Kidney epithelial cell (primary cell): ENCODE measurements at regions not wholly inside any gene's neighbourhood (a gene's known extent, or its start where the extent isn't known, plus 50 kb on each side); places are given as distances from the start of the nearest gene placed in this dataset.
"Not testable (repeated sequence)": the region's sequence is repeated elsewhere in the genome, so short reads cannot be mapped to it uniquely, and the experiment has no call there.

Experiments used
- DNase-seq: peaks from one replicate; pipeline ENCODE4 v3.0.0-alpha.2; 2010; ENCODE audit warnings: low read depth
- H3K27me3 ChIP-seq: 2 replicates; pipeline ENCODE4 v1.6.0; 2011; ENCODE audit warnings: low read length; ENCODE audit not compliant: control insufficient read depth, insufficient read depth
- H3K36me3 ChIP-seq: 2 replicates; pipeline ENCODE4 v1.5.1; 2011; ENCODE audit warnings: low read length; ENCODE audit not compliant: control insufficient read depth, insufficient read depth
- H3K4me3 ChIP-seq: 2 replicates; pipeline ENCODE4 v1.5.1; 2011; ENCODE audit warnings: low read depth, mild to moderate bottlenecking, control low read depth, low read length
- CTCF ChIP-seq: IDR thresholded peaks from 2 replicates; pipeline ENCODE4 v1.5.1; 2011; ENCODE audit warnings: mild to moderate bottlenecking, moderate library complexity, low read length, control low read depth, inconsistent platforms; ENCODE audit not compliant: insufficient read depth, poor library complexity, severe bottlenecking

- H3K27me3 ChIP-seq: peaks cover 4% of the 10 kb centered on the region
- TF ChIP-seq CTCF: no peak
- H3K4me3 ChIP-seq: no peak overlapping the region
- no peak for DNase-seq
- H3K36me3 ChIP-seq: no peaks in the 10 kb centered on the region
Measured at GRCh38 chr6:167706313-167707109, 120.2 kb upstream of the AFDN start.

- peaks cover 9% of the 10 kb centered on the region for H3K27me3 ChIP-seq
- peak; percentile 35 for DNase-seq
- no peak overlapping the region for H3K4me3 ChIP-seq
- no peaks in the 10 kb centered on the region for H3K36me3 ChIP-seq
- no peak for TF ChIP-seq CTCF
Measured at GRCh38 chr6:167707686-167708500, 118.8 kb upstream of the AFDN start.

- no peak for TF ChIP-seq CTCF
- Histone ChIP-seq H3K36me3 (no peaks in the 10 kb centered on the region), H3K27me3 (peaks cover 13% of the 10 kb centered on the region), H3K4me3 (no peak overlapping the region)
- no peak for DNase-seq
Measured at GRCh38 chr6:167708501-167709094, 118.1 kb upstream of the AFDN start.

GRCh38 chr6:167709196-167709595 lies 117.5 kb upstream of the AFDN start:
- no peak for DNase-seq
- H3K27me3 ChIP-seq: peaks cover 18% of the 10 kb centered on the region
- no peaks in the 10 kb centered on the region for H3K36me3 ChIP-seq
- TF ChIP-seq CTCF: no peak
- H3K4me3 ChIP-seq: no peak overlapping the region

GRCh38 chr6:167709776-167710336 lies 116.9 kb upstream of the AFDN start:
- not testable (repeated sequence) for DNase-seq, H3K4me3 ChIP-seq

More at GRCh38 chr6:167709776-167710336, 116.9 kb upstream of the AFDN start:
- H3K27me3 ChIP-seq: peaks cover 18% of the 10 kb centered on the region
- H3K36me3 ChIP-seq: not testable (repeated sequence)
